Small intestine (tissue), 7 donors: ENCODE measurements at regions not wholly inside any gene's neighbourhood (a gene's known extent, or its start where the extent isn't known, plus 50 kb on each side); places are given as distances from the start of the nearest gene placed in this dataset.

ENCODE experiments used
- DNase-seq, 2 donors: peaks; one replicate each; pipeline versions ENCODE4 v3.0.0 to v3.0.0-alpha.2; 2013
- FAIRE-seq: peaks from 2 replicates; lab custom pipeline; 2012; peaks lifted over from hg19 to GRCh38; lab: Jason Lieb, UNC
- H3K27ac ChIP-seq, 3 donors: one replicate each; pipeline ENCODE4 v1.5.1; 2013; ENCODE audit warnings: low read length in 2 of 3, mild to moderate bottlenecking in 2 of 3, control low read depth in 1 of 3, inconsistent platforms in 1 of 3, low read depth in 1 of 3, moderate library complexity in 1 of 3
- H3K27me3 ChIP-seq, 3 donors: one replicate each; pipeline ENCODE4 v1.6.1; 2013; ENCODE audit warnings: low read length in 3 of 3, inconsistent platforms in 1 of 3; ENCODE audit not compliant: control insufficient read depth in 3 of 3, insufficient read depth in 3 of 3
- H3K36me3 ChIP-seq, 3 donors: one replicate each; pipeline ENCODE4 v1.6.1; 2013; ENCODE audit warnings: low read length in 3 of 3, inconsistent platforms in 1 of 3, low read depth in 1 of 3, mild to moderate bottlenecking in 1 of 3, moderate library complexity in 1 of 3; ENCODE audit not compliant: control insufficient read depth in 3 of 3, insufficient read depth in 2 of 3
- H3K4me1 ChIP-seq, 3 donors: one replicate each; pipeline ENCODE4 v1.6.1; 2013; ENCODE audit warnings: low read length in 2 of 3, inconsistent platforms in 1 of 3, low read depth in 1 of 3, mild to moderate bottlenecking in 1 of 3, moderate library complexity in 1 of 3; ENCODE audit not compliant: control insufficient read depth in 3 of 3, insufficient read depth in 2 of 3
- H3K4me3 ChIP-seq, 3 donors: one replicate each; pipeline ENCODE4 v1.5.1; 2013; ENCODE audit warnings: low read length in 3 of 3, control low read depth in 1 of 3, inconsistent platforms in 1 of 3, low read depth in 1 of 3, mild to moderate bottlenecking in 1 of 3, moderate library complexity in 1 of 3
- H3K9me3 ChIP-seq, 2 donors: one replicate each; pipeline ENCODE4 v1.6.1; 2013; ENCODE audit warnings: low read depth in 1 of 2, low read length in 1 of 2; ENCODE audit not compliant: control insufficient read depth in 2 of 2, insufficient read depth in 1 of 2
- WGBS, 3 donors: extraction: QIAGEN DNeasy Blood & Tissue Kit; methylation state at CpG; one replicate each; pipeline ENCODE4 v1.1.7; 2013; 5-methylcytosine and 5-hydroxymethylcytosine counted together
- donor health status: healthy with polysubstance abuse.
- donor health status: control.
- donor health status: control.
- donor health status: Bipolar disorder and iron deficiency.
- donor health status: healthy.

DNA sequence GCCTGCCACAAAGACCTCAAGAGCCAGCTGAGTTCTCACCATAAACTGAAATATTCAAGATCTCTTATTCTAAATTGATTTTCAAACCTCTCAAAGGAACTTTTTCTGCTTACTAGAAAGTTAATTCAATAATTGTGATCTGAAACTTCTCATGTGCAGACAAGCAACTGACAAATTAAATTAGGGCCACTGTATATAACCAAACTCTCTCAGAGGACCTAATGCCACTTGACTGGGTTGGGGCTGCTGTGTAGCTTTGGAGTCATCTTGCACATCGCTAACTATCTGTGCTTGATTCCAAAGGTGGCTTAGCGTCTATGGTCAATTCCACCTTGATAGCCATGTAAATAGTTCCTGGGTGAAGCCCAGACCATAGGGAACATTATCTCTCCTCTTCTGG, 345.2 kb downstream of the GPR37 start:
- 29 to 63% (median 59%) methylated on average over 2 of the region's 2 CpGs for WGBS, 3 donors
- no peak for DNase-seq
- no peak overlapping the region for H3K4me3 ChIP-seq
- H3K27me3 ChIP-seq, result no peaks in the 10 kb centered on the region
- H3K27ac ChIP-seq, result no peak overlapping the region
- no peaks in the 10 kb centered on the region for H3K4me1 ChIP-seq
- no peaks in the 10 kb centered on the region for H3K36me3 ChIP-seq
- FAIRE-seq, result no peak
- H3K9me3 ChIP-seq, result no peaks in the 10 kb centered on the region

DNA sequence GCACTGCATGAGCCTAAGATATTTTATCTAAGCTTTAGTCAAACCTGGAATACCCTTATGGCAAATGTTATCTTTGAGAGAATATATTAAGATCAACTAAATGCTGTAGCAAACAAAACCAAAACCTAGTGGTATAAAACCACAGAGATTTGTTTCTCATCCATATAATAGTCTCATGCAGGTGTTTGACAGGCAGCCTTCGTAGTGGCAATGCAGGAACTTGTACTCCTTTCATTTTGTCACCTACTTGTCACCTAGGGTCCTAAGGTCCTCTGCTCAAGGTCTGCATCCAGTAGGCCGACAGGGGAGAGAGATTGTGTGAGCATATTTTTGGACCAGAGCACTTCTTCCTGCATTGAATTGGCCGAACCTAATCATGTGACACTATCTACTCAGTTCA, 352.6 kb downstream of the GPR37 start:
- Histone ChIP-seq H3K4me1 (no peaks in the 10 kb centered on the region), H3K9me3 (no peaks in the 10 kb centered on the region), H3K4me3 (no peak overlapping the region), H3K27ac (no peak overlapping the region), H3K36me3 (no peaks in the 10 kb centered on the region), H3K27me3 (no peaks in the 10 kb centered on the region)
- FAIRE-seq (no peak), DNase-seq (no peak)
- WGBS, 3 donors, result 21 to 42% (median 27%) methylated on average over 3 of the region's 3 CpGs

GRCh38 chr7:124412531-124412930, 353.1 kb downstream of the GPR37 start:
- Histone ChIP-seq H3K4me1 (no peaks in the 10 kb centered on the region), H3K27ac (peak overlapping the region in 1 of 3 donors; percentile 27), H3K36me3 (no peaks in the 10 kb centered on the region), H3K27me3 (no peaks in the 10 kb centered on the region), H3K9me3 (no peaks in the 10 kb centered on the region), H3K4me3 (no peak overlapping the region)
- FAIRE-seq (no peak), DNase-seq (no peak)
- 49 to 53% (median 52%) methylated on average over 6 of the region's 6 CpGs for WGBS, 3 donors

DNA sequence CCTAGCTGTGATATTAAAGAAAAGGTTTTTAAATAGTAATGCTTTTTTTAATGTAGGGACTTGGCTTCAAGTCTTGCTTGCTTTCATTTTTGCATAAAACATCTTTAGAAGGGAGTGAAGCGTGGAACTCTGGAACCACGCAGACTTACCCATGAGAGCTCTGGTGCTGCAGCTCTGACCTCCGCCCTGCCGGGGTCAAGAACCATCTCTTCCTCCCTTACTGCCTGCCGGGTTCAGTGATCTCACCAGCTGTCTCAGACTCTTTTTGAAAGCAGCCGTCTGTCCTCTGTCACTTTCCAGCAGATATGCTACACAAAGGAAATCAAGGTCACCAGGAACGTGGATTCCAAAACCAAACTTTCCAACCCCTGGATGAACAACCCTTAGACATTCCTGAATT, 353.8 kb downstream of the GPR37 start:
- H3K27me3 ChIP-seq, result no peaks in the 10 kb centered on the region
- no peaks in the 10 kb centered on the region for H3K4me1 ChIP-seq
- no peaks in the 10 kb centered on the region for H3K36me3 ChIP-seq
- H3K9me3 ChIP-seq, result no peaks in the 10 kb centered on the region
- no peak overlapping the region for H3K27ac ChIP-seq
- WGBS, 3 donors, result 39 to 42% (median 41%) methylated on average over 7 of the region's 7 CpGs
- DNase-seq, result no peak
- no peak overlapping the region for H3K4me3 ChIP-seq
- no peak for FAIRE-seq

- Histone ChIP-seq H3K4me3 (no peak overlapping the region), H3K4me1 (no peaks in the 10 kb centered on the region), H3K9me3 (no peaks in the 10 kb centered on the region), H3K27ac (no peak overlapping the region), H3K27me3 (no peaks in the 10 kb centered on the region), H3K36me3 (no peaks in the 10 kb centered on the region)
- 79 to 81% (median 80%) methylated on average over 1 of the region's 1 CpG for WGBS, 3 donors
- DNase-seq (no peak), FAIRE-seq (no peak)
These were observed 362.0 kb downstream of the GPR37 start for GRCh38 chr7:124403587-124403986.

GRCh38 chr7:124403112-124403511, 362.5 kb downstream of the GPR37 start:
- no peaks in the 10 kb centered on the region for H3K27me3 ChIP-seq
- FAIRE-seq (no peak), DNase-seq (no peak)
- no peak overlapping the region for H3K27ac ChIP-seq
- H3K4me3 ChIP-seq, result no peak overlapping the region
- no peaks in the 10 kb centered on the region for H3K9me3 ChIP-seq
- no peaks in the 10 kb centered on the region for H3K4me1 ChIP-seq
- no peaks in the 10 kb centered on the region for H3K36me3 ChIP-seq
- WGBS, 3 donors, result 50 to 74% (median 72%) methylated on average over 2 of the region's 2 CpGs

- no peak for FAIRE-seq
These were observed 365.7 kb downstream of the GPR37 start for GRCh38 chr7:124399941-124400340.

GRCh38 chr7:124398937-124399552, 366.2 kb upstream of the TMEM229A start:
- WGBS, 3 donors, result 76 to 87% (median 87%) methylated on average over 2 of the region's 2 CpGs
- no peak overlapping the region for H3K27ac ChIP-seq
- FAIRE-seq, result no peak
- no peaks in the 10 kb centered on the region for H3K27me3 ChIP-seq
- no peak for DNase-seq
- no peaks in the 10 kb centered on the region for H3K4me1 ChIP-seq
- H3K4me3 ChIP-seq, result no peak overlapping the region
- H3K36me3 ChIP-seq, result no peaks in the 10 kb centered on the region
- H3K9me3 ChIP-seq, result no peaks in the 10 kb centered on the region

More at GRCh38 chr7:124399941-124400340, 365.7 kb downstream of the GPR37 start:
- Histone ChIP-seq H3K36me3 (no peaks in the 10 kb centered on the region), H3K9me3 (no peaks in the 10 kb centered on the region), H3K27ac (no peak overlapping the region), H3K27me3 (no peaks in the 10 kb centered on the region), H3K4me3 (no peak overlapping the region), H3K4me1 (no peaks in the 10 kb centered on the region)
- DNase-seq, result no peak
- 66 to 87% (median 86%) methylated on average over 1 of the region's 1 CpG for WGBS, 3 donors

DNA sequence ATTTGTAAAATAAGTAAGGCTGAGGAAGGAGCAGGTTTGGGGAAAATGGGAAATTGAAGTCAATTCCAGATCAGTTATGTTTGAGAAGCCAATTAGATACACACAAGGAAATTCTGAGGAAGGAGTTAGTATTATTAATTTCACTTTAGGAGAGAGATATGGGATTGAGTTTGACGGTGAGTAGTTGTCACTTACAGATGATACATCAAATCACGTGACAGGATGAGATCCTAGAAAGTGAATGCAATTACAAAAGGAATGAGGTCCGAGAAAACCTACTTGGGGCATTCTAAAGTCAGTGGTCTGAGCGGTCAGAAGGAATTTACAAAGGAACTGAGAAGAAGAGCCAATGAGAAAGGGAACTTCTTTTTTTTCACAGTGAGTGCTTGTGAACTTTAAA, 364.3 kb upstream of the TMEM229A start:
- no peaks in the 10 kb centered on the region for H3K9me3 ChIP-seq
- H3K4me3 ChIP-seq, result no peak overlapping the region
- DNase-seq (no peak), FAIRE-seq (no peak)
- 76 to 84% (median 80%) methylated on average over 4 of the region's 4 CpGs for WGBS, 3 donors
- H3K4me1 ChIP-seq, result no peaks in the 10 kb centered on the region
- H3K27ac ChIP-seq, result no peak overlapping the region
- no peaks in the 10 kb centered on the region for H3K27me3 ChIP-seq
- no peaks in the 10 kb centered on the region for H3K36me3 ChIP-seq
